SH-SY5Y (cell line): ENCODE measurements at regions not wholly inside any gene's neighbourhood (a gene's known extent, or its start where the extent isn't known, plus 50 kb on each side); places are given as distances from the start of the nearest gene placed in this dataset.

Experiments
- GATA2 ChIP-seq: IDR thresholded peaks from 2 replicates; pipeline ENCODE4 v1.6.1; 2011; ENCODE audit warnings: mild to moderate bottlenecking, low read depth, low read length
- GATA3 ChIP-seq: IDR thresholded peaks from 2 replicates; pipeline ENCODE4 v1.6.1; 2011; ENCODE audit warnings: low read depth, mild to moderate bottlenecking, low read length, moderate library complexity

- TF ChIP-seq GATA2, result no peak
- TF ChIP-seq GATA3, result no peak
These were observed 107.7 kb upstream of the MGAT5 start for GRCh38 chr2:134146161-134146560.
